NCI-H526 (cell line): ENCODE measurements at regions not wholly inside any gene's neighbourhood (a gene's known extent, or its start where the extent isn't known, plus 50 kb on each side); places are given as distances from the start of the nearest gene placed in this dataset.

Source experiments
- DNase-seq, 2 experiments: peaks; one replicate each; lab custom pipeline; 2025; lab: John Stamatoyannopoulos, UW

DNA sequence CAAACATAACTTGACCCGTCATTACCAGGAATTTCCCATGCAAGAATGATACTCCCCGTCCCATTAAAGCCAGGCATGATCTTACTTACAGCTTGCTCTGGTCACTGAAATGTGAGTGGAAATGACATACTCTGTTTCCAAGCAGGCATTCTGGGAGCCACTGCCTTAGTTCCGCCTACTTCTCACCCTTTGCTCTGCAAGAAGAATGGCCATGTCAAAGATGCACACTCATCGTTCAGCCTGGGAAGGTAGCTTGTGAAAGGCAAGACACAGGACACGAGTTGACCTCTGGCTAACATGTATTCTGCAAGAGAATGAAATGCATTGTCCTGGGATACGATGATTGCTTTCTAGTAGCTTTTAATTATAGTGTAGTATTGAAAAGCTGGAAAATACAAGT lies 1144.4 kb downstream of the NLGN4X start:
- DNase-seq = no peak

DNA sequence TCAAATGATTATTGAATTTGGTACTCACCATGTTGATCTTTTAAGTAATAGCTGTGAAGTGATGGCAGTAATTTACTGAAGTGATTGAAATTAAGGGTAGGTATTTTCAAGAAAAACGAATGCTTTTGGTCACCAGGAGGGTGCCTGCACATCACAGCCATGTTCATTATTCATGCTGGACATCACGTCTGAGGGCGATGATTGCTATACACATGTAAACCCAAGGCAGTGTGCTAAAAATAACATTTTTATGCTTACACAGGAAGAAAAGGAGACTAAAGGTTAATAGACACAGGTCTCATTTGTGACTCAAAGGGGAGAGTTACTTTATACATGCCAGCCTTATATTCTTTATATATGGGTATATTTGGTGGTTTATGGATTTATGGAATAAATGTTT lies 1146.0 kb downstream of the NLGN4X start:
- DNase-seq = no peak

DNA sequence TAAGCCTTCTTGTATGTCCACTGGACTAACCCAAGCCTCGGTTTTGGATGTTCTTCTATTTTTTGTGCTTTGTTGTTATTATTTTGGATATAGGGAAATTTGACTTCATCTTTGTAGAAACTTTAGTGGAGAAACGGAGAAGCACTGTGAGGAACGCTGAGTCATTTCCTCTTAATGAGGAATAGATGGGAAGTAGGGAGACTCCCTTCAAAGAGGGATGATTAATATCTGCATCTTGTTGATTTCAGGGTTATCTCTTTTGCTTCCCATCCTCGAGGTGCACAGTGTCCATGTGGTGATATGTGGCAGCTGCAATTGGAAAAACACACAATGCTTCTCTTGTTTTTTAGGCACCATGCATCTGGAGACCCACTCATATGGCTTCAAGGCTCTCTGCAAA lies 1147.9 kb downstream of the NLGN4X start:
- no peak for DNase-seq

DNA sequence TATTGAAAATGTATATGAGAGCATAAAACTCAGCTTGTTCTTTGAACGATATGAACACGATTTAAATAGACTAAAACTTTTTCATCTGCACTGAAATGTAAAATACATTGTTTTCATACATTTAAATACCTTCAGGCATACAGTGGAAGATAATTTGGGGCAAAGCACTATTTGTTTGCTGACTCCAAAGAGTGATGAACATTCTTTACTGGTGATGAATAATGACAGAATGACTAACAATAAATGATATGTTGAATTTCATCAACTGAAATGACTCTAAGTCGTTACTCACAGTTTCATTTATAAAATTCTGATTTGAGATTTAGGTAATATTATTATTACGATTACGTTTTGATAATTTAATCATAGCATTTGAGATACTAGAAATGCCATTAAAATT lies 1160.1 kb downstream of the NLGN4X start:
- DNase-seq = no peak

DNA sequence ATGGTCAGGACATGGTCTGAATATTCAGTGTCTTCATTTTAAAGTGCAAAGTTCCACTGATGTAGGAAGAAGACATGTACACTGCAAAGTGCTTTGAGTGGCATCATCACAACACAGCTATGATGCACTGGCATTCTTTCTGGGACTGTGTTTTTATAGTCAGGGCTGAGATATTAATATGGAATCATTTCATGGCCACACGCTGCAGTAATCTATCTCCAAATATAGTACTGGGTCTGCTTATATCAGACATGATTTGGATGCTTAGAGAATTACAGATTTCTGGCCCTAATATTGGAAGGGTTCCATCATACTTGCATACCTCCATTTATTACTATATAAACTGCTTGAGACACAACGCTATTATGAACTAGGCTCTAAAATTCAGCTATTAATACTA lies 1170.9 kb downstream of the NLGN4X start:
- no peak for DNase-seq

DNA sequence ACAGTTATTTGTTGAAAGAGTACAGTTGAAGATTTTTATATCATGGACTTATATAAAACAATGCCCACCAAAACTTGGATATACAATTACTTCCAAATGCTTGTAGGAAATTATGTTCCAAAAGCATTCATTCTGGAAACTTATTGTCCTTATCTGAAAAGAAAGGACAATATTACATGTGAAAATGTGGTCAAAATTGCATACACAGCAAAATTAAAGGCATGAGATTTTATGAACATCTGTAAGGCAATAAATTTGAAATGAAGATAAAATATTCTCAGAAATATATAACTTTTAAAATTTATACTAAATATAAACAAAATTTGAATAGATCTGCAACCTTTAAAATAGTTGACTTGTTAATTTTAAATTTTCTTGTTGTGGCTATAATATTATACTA lies 1173.8 kb downstream of the NLGN4X start:
- DNase-seq = no peak

DNA sequence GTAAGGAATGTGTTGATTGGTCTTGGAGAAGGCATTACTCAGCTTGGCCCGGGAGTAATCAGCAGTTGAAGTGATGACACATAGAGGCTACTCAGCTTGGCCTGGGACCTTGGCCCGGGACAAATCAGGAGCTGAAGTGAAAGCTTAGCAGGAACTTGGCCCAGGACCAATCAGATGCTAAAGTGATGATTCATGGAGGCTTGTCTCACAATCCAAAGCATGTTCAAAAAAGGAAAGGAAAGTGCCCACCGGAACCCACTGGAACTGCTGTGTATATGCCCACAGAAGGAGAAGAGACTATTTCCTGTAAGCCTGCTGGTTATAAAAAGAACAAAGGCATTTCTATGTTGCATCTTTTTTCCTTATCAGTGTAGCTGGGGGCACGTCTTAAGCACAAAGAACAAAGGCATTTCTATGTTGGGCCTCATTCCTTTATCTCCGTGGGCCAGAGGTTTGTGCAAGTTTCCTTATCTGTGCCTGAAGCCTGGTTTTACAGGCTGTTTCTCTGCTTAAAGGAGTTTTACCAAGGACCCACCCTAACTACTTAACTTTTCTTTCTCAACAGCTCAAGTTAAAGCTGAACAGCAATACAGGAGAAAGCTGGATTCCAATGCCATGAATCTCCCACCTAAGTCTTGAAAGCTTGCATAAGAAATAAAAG lies 1176.7 kb downstream of the NLGN4X start:
- DNase-seq = no peak

DNA sequence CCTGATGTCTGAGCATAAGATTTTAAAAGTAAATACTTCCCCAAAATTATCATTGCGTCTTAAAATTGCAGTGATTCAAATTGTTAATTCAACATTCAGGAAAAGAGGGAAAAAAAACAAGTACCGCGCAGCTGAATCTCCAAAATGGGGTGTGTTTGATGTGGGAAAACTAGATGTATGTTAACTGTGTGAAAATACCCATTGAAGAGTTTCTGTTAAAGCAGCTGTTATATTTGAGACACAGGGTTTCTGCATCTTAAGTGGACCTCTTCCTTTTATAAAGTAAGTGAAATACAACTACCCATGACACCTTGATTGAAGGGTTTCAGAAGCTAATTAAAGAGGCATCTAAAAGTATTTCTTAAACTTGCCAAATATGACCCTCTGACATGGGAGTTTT lies 1186.1 kb downstream of the NLGN4X start:
- no peak for DNase-seq

DNA sequence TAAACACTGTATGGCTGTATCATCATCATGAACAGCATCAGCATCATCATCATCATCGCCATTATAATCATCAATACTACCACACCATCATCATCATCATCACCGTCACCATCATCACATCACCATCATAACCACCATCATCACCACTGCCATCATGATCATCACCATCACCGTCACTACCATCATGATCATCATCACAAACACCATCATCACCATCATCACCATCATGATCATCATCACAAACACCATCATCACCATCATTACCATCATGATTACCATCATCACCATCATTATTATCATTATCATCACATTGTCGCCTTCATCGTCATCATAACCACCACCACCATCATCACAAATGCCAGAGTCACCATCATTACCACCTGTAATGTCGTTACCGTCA lies 1196.9 kb downstream of the NLGN4X start:
- no peak for DNase-seq

DNA sequence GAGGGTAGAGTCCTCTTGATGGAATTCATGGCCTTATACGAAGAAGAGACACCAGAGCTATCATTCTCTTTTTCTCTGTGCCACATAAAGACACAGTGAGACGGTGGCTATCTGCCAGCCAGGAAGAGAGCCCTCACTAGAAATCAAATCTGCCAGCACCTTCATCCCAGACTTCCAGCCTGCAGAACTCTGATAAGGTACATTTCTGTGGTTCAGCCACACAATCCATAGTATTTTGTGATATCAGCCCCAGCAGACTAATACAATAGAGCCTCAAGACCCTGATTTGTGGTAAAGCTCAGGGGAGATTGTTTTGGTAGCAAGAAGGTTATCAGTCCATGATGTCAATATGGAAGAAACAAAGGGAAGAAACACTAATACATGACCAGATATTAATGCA lies 1213.2 kb downstream of the NLGN4X start:
- no peak for DNase-seq

DNA sequence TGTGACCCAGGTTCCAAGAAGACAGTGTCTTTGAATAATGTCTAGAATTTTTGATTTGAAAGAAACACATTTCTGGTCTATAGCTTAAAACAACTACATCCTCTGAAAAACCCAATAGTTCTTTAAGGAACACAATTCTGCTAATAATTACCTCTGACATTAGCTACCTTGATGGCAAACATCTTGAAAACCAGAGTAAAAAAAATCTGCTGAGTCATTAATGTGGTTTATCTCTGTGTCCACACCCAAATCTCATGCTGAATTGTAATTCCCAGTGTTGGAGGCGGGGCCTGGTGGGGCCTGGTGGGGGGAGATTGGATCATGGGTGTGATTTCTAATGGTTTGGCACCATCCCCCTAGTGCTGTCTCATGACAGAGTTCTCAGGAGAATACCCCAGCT lies 1233.8 kb downstream of the NLGN4X start:
- no peak for DNase-seq

DNA sequence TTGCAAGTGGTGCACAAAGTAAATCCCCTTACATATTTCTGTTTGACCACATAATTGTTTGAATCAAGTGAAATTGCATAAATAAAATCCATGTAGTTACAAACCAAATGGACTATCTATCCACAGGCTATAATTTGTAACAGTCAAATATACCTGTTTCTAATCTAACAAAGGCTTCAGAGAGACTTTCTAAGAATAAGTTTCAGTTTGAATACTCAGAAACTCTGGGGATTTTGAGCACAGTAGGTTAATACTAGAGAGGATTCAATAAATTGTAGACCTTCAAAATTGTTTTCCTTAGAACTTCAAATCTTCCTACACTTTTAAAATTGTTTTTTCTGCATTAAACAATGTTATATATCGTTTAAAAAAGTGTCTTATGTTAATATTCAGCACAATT lies 1250.1 kb downstream of the NLGN4X start:
- no peak for DNase-seq

DNA sequence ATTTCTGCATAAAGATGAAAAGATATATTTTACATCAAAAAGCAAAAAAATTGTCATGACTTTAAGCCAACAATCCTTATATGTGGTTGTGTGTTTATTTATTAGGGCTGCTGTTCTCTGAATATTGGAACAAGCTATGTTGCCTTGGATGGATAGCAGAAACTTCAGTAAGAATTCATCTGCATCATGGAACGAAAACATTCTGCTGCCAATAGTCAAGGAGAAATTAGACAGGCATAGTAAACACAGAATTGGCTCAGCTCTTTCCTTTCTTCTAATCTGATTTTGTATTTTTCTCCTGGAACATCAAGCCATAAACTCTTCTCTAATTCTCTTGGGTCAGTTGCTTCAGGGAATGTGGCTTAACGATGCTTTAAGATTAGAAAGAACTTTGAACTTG lies 1257.0 kb downstream of the NLGN4X start:
- DNase-seq = no peak

DNA sequence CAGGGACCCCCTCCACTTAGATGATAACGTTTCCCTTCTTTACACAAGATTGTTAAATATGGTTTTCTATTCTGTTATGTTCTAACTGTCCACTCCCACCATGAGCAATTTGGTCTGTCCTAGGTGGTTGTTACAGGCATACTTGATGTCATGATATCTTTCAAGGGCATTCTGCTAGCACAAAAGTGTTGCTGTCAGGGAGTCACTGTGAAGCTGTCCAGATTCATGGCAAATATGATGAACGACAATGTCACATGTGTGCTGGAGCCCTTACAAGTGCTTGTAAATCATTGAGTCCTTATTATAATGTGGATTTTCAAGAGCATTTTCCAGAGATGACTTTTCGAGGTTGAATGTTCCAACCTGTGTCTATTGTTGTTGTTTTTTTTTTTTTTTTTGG lies 1250.7 kb upstream of the PRKX start:
- DNase-seq = no peak

DNA sequence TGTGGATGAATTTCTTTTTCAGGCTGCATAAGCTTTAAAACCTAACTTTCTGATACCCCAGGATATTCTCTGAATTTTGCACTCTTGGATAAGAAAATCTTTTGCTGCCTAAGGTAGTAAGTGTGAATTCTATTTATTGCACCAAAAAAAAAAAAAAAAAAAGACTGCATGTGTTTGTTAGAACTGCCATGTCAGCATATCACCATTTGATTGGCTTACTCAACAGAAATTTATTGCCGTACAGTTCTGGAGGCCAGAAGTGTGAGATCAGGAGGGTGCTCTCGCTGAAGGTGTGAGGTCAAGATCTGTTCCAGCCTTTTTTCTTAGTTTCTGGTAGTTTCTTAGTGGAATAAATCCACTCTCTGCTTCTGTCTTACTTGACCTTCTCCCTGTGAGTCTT lies 1250.0 kb upstream of the PRKX start:
- DNase-seq = no peak

DNA sequence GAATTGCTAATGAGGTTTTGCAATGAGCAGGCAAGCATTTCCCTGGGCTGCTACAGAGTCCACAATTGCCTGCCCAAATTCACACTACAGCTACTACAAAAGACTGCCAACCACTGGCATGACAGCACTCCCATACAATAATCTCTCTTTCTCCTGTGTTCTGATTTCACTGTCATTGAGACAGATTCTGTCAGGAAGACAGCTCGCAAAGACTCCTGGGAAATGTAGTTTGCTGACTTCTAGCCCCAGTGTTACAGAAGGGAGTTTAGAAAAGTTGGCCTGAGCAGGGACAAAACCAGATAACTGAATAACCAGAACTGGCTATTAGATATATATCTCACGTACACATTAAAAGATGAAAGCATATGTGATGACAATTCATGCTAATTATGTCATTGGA lies 1231.3 kb upstream of the PRKX start:
- DNase-seq = no peak

DNA sequence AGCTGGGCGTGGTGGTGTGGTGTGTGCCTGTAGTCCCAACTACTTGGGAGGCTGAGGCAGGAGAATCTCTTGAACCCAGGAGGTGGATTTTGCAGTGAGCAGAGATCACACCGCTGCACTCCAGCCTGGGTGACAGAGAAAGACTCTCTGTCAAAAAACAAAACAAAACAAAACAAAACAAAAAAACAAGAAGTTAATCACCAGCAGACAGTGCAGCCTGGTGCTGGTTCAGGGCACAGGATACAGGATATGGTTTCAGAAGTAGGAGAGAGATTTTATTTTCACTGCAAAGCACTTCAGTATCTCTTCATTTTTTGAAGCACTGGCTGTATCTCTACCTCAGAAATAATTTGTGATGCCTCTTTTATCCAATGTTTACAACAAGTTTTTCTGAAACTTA lies 1222.9 kb upstream of the PRKX start:
- DNase-seq = no peak

DNA sequence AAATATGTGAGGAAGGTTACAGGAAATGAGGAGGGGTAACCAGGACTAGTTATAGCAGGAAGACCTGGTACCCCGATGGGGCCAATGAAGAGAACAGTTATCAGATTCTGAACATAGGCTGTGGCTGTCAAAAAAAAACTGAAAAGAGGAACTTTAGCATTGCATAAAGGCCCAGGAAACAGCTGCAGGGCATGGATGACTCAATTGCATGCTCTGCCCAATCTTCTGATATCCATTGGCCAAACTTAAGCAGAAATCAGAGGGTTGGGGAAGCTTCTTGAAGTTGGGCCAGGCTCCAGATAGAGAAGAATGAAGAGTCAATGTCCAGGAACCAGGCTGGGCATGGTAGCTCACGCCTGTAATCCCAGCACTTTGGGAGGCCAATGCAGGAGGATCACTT lies 1222.4 kb upstream of the PRKX start:
- no peak for DNase-seq

DNA sequence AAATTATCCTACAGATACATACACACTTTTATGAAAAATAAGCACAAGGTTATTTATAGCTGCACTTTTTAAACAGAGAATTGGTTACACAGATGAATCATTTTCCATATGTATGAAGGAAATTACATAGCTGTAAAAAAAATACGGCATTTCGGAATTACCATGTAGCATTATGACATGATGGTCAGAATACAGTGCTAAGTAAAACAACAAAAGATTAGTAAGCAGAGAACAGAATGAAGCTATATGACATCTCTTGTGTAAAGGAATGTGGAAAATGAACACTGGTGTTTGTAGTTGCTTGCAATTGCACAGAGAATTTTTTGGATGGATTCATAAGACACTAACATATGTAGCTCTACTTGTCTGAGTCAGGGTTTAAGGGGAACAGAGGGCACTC lies 1222.0 kb upstream of the PRKX start:
- no peak for DNase-seq

DNA sequence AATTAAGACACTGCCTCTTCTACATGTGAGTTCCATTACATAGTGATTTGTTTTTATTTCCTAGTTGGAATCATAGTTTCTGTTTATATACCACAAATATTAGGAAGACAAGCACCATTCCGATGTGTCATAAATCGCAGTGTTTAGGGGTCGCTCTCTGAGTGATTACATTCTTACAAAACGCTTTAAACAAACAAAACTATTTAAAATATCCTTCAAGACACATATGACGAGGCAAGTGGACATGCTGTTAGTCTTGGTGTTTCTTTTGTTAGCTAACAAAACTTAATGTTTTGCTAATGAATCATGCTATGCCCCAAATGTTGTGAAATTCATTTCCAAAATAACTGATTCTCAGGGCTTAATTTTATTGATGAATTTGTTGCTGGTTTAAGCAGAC lies 1219.3 kb upstream of the PRKX start:
- no peak for DNase-seq

DNA sequence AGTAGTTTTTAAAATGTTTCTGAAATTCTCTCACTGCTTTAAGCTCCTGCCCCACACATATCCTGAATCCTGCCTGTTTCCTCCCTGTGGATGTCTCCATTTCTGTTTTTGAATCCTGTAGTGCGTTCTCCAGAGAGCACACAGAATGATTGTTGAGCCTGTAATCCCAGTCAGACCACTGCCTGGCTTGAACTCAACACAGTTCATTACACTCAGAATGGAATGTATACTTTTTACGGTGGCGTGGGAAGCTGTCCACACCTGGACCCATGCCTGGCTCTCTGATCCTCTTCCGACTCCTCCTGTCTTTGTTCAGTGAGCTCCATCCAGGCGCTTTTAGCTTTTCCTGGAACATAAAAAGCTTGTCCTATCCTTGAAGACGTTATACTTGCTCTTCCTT lies 1217.0 kb upstream of the PRKX start:
- no peak for DNase-seq

DNA sequence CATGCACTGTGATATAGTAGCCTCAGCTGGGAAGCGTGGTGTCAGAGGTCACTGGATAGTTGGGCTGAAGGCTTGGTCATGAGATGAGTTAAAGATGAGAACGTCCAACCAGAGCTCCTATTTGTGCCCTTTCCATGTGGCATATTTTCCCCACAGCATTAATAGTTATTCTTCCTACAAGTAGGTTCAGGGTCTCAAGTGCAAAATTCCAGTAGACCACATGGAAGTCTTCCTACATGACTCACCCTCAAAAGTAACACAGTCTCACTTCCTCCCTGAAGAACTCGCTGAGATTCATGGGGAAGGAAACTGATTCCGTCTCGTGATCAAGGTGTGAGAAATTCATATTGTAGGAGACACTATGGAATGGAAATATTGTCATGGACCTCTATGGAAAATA lies 1212.5 kb upstream of the PRKX start:
- DNase-seq = no peak

DNA sequence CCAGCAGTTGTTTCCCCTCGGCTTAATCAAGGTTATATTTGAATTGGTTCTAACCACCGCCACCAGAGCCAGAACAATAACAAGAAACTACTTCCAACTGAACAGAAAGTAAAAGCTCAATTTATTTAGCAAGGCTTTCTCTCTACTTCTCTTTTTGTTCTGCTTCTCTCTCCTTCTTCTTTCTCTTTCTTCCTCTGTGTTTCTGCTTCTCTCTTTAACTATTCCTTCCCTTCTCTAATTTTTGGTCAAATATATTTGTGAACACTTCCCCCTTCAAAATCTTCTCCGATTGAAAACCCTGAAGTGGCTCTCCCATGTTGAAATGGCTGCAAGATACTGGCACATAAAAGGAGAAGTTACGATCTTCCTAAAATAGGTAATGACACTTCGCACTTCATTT lies 1195.9 kb upstream of the PRKX start:
- DNase-seq = no peak

DNA sequence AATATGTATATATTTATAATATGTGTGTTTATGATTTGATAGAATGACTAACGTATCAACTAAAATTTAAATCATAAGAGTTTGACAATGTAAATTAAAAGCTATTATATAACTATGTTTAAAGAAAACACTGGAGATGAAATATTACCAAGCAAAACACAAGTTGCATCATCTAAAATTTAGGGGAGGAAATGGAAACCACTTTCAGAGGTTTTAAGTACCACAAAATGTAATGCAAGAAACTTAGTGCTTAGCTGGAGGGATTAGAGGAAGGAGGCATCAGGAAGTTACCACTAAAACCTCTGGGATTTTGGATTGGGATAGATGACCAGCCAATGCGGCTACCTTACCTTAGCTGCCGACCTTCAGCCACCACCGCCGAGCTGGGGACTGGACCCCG lies 1192.1 kb upstream of the PRKX start:
- no peak for DNase-seq

DNA sequence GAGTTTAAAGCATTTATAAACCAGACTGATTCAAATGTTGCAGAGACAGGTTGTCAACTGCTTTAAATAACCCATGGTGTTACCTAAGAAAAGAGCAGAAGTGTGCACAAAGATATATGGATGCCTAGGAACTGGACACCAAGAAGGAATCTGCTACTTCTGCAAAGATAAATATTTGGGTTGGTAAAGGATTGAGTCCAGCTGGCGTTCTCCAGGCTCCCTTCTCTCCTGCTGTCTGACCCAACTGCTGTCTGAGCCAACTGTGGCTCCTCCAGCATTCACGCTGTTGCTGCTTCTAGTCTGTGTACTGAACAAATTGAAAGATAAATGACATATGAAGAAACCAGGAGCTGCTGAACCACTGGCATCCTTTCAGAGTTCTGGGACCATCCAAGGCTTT lies 1167.8 kb upstream of the PRKX start:
- no peak for DNase-seq
